ENCODE measurements at regions not wholly inside any gene's neighbourhood (a gene's known extent, or its start where the extent isn't known, plus 50 kb on each side); places are given as distances from the start of the nearest gene placed in this dataset.

GRCh38 chr4:124322234-124323065 lies 390.1 kb downstream of the ANKRD50 start:
- H4K20me1 ChIP-seq (ENCODE audit: insufficient read depth), result no peaks in the 10 kb centered on the region
- H3K36me3 ChIP-seq (ENCODE audit: insufficient read depth), result no peaks in the 10 kb centered on the region
- H3K79me2 ChIP-seq (ENCODE audit: insufficient read depth, low read depth), result no peaks in the 10 kb centered on the region
- H3K4me1 ChIP-seq (ENCODE audit: low read depth, poor library complexity, severe bottlenecking), result no peaks in the 10 kb centered on the region
- no peak overlapping the region for H3K27ac ChIP-seq
- TF ChIP-seq, protein P1, sequence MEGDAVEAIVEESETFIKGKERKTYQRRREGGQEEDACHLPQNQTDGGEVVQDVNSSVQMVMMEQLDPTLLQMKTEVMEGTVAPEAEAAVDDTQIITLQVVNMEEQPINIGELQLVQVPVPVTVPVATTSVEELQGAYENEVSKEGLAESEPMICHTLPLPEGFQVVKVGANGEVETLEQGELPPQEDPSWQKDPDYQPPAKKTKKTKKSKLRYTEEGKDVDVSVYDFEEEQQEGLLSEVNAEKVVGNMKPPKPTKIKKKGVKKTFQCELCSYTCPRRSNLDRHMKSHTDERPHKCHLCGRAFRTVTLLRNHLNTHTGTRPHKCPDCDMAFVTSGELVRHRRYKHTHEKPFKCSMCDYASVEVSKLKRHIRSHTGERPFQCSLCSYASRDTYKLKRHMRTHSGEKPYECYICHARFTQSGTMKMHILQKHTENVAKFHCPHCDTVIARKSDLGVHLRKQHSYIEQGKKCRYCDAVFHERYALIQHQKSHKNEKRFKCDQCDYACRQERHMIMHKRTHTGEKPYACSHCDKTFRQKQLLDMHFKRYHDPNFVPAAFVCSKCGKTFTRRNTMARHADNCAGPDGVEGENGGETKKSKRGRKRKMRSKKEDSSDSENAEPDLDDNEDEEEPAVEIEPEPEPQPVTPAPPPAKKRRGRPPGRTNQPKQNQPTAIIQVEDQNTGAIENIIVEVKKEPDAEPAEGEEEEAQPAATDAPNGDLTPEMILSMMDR (conservative IDR thresholded peaks at IDR 0.05; ENCODE audit: low read depth, low read length), result peak; percentile 76
- H3K4me3 ChIP-seq (IDR thresholded peaks at IDR 0.05; ENCODE audit: insufficient read depth, low read depth, low read length), result no peak overlapping the region
- H2AFZ ChIP-seq (ENCODE audit: low read depth), result no peak overlapping the region
- no peak overlapping the region for H3K4me2 ChIP-seq
- no peaks in the 10 kb centered on the region for H3K27me3 ChIP-seq (ENCODE audit: insufficient read depth, low read depth)
- no peak overlapping the region for H3K9ac ChIP-seq

- Histone ChIP-seq H3K27me3 (ENCODE audit: insufficient read depth, low read depth) (no peaks in the 10 kb centered on the region), H3K27ac (no peak overlapping the region), H3K36me3 (ENCODE audit: insufficient read depth) (no peaks in the 10 kb centered on the region), H3K9ac (no peak overlapping the region), H4K20me1 (ENCODE audit: insufficient read depth) (no peaks in the 10 kb centered on the region), H3K4me2 (no peak overlapping the region), H3K79me2 (ENCODE audit: insufficient read depth, low read depth) (no peaks in the 10 kb centered on the region), H3K4me1 (ENCODE audit: low read depth, poor library complexity, severe bottlenecking) (no peaks in the 10 kb centered on the region), H2AFZ (ENCODE audit: low read depth) (no peak overlapping the region), H3K4me3 (IDR thresholded peaks at IDR 0.05; ENCODE audit: insufficient read depth, low read depth, low read length) (no peak overlapping the region)
- TF ChIP-seq, protein P1 (conservative IDR thresholded peaks at IDR 0.05; ENCODE audit: low read depth, low read length), result no peak
These were observed 386.8 kb downstream of the ANKRD50 start for GRCh38 chr4:124325690-124326089.

DNA sequence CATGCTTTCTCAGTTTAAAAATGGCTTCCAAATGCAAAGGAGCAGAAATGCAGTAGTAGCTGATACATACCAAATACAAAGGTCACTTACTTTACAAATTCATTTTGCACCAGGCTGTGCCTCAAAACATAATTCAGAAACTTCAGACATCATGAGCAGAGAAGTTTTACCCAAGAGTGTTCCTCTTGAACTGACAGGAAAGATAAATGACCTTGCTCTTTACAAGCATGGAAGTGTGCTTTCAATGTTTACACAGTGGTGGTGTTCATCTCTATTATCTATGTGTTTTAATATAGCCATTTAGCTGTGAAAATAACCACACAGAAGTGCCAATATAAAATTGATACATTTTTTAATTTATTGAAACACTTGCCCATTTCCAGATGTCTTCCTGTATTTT lies 383.4 kb downstream of the ANKRD50 start:
- Histone ChIP-seq H2AFZ (ENCODE audit: low read depth) (no peak overlapping the region), H3K4me2 (no peak overlapping the region), H3K79me2 (ENCODE audit: insufficient read depth, low read depth) (no peaks in the 10 kb centered on the region), H4K20me1 (ENCODE audit: insufficient read depth) (no peaks in the 10 kb centered on the region), H3K27ac (no peak overlapping the region), H3K4me3 (IDR thresholded peaks at IDR 0.05; ENCODE audit: insufficient read depth, low read depth, low read length) (no peak overlapping the region), H3K4me1 (ENCODE audit: low read depth, poor library complexity, severe bottlenecking) (no peaks in the 10 kb centered on the region), H3K9ac (no peak overlapping the region), H3K27me3 (ENCODE audit: insufficient read depth, low read depth) (no peaks in the 10 kb centered on the region), H3K36me3 (ENCODE audit: insufficient read depth) (no peaks in the 10 kb centered on the region)
- TF ChIP-seq, protein P1 (conservative IDR thresholded peaks at IDR 0.05; ENCODE audit: low read depth, low read length), result no peak

DNA sequence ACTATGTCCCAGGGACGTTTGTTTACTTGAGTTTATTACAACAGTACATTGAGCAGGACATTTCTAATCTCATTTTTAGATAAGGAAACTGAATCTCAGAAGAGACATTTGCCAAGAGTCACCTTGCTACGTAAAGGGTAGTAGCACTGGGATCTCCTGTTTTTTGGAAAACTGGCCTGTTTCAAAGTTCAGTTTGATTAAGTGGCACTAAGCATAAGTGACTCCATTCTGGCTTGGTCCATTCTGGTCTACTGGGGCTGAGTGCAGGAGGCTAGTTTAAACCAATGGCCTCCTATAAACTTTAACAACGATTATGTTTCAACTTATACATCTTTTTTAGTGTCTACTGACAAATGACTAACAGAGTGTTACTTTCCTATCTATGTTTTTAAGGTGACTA lies 382.5 kb downstream of the ANKRD50 start:
- TF ChIP-seq, protein P1 (conservative IDR thresholded peaks at IDR 0.05; ENCODE audit: low read depth, low read length), result no peak
- H3K27ac ChIP-seq, result no peak overlapping the region

More for the DNA sequence above, 382.5 kb downstream of the ANKRD50 start:
- Histone ChIP-seq H3K27me3 (ENCODE audit: insufficient read depth, low read depth) (no peaks in the 10 kb centered on the region), H2AFZ (ENCODE audit: low read depth) (no peak overlapping the region), H3K4me2 (no peak overlapping the region), H3K9ac (no peak overlapping the region), H3K79me2 (ENCODE audit: insufficient read depth, low read depth) (no peaks in the 10 kb centered on the region), H3K4me1 (ENCODE audit: low read depth, poor library complexity, severe bottlenecking) (no peaks in the 10 kb centered on the region), H3K4me3 (IDR thresholded peaks at IDR 0.05; ENCODE audit: insufficient read depth, low read depth, low read length) (no peak overlapping the region), H3K36me3 (ENCODE audit: insufficient read depth) (no peaks in the 10 kb centered on the region), H4K20me1 (ENCODE audit: insufficient read depth) (no peaks in the 10 kb centered on the region)

Measured in KMS-11 (cell line).